MM.1S (cell line): ENCODE measurements at regions not wholly inside any gene's neighbourhood (a gene's known extent, or its start where the extent isn't known, plus 50 kb on each side); places are given as distances from the start of the nearest gene placed in this dataset.

Experiments used
- EZH2 ChIP-seq: fragments of 300-600 bp; sonication (generic); optimal IDR thresholded peaks from 2 replicates; pipeline ENCODE3; 2017; ENCODE audit warnings: low read depth, mild to moderate bottlenecking, antibody characterized with exemption, low read length, mixed read lengths
- EZH2phosphoT487 ChIP-seq: fragments of 300-600 bp; sonication (generic); IDR thresholded peaks from 2 replicates; pipeline ENCODE4 v1.6.1; 2018; ENCODE audit warnings: antibody characterized with exemption, low read length
- TF ChIP-seq, protein P1 (sequence below): fragments of 300-600 bp; sonication (generic); IDR thresholded peaks from 2 replicates; pipeline ENCODE4 v1.5.1; 2016; ENCODE audit warnings: antibody characterized with exemption, low read length, mixed read lengths

- TF ChIP-seq, protein P1, sequence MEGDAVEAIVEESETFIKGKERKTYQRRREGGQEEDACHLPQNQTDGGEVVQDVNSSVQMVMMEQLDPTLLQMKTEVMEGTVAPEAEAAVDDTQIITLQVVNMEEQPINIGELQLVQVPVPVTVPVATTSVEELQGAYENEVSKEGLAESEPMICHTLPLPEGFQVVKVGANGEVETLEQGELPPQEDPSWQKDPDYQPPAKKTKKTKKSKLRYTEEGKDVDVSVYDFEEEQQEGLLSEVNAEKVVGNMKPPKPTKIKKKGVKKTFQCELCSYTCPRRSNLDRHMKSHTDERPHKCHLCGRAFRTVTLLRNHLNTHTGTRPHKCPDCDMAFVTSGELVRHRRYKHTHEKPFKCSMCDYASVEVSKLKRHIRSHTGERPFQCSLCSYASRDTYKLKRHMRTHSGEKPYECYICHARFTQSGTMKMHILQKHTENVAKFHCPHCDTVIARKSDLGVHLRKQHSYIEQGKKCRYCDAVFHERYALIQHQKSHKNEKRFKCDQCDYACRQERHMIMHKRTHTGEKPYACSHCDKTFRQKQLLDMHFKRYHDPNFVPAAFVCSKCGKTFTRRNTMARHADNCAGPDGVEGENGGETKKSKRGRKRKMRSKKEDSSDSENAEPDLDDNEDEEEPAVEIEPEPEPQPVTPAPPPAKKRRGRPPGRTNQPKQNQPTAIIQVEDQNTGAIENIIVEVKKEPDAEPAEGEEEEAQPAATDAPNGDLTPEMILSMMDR: no peak
- no peak for TF ChIP-seq EZH2
- TF ChIP-seq EZH2phosphoT487: no peak
These were observed 715.7 kb downstream of the SLITRK1 start for GRCh38 chr13:83166550-83166949.
